22Rv1 (cell line): ENCODE measurements at regions not wholly inside any gene's neighbourhood (a gene's known extent, or its start where the extent isn't known, plus 50 kb on each side); places are given as distances from the start of the nearest gene placed in this dataset.

Source experiments
- ZFX ChIP-seq: fragments of 450-650 bp; IDR thresholded peaks from 2 replicates; pipeline ENCODE4 v1.6.1; 2017; ENCODE audit warnings: antibody characterized with exemption, borderline replicate concordance
- TF ChIP-seq, protein P1 (sequence below): fragments of 450-650 bp; IDR thresholded peaks from 2 replicates; pipeline ENCODE4 v1.5.1; 2017; ENCODE audit warnings: mild to moderate bottlenecking

DNA sequence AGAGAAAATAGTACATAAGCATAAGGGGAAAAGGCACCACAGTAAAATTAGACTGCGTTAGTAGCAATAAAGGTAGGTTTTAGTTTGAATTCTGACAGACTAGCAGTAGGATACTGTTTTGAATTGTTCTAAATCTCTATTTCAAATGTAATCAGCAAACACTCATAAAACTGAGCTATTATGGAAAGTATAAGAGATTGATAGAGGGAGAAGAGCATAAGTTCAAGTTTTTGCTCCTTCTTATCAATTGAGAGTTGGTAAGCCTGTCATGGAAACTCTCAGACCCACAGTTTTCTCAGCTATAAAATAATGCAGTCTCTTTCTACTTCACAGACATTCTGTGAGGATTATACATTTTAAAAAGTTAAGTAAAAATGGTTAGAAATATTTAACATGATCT is 840.2 kb upstream of the CNTN5 start:
- TF ChIP-seq, protein P1, sequence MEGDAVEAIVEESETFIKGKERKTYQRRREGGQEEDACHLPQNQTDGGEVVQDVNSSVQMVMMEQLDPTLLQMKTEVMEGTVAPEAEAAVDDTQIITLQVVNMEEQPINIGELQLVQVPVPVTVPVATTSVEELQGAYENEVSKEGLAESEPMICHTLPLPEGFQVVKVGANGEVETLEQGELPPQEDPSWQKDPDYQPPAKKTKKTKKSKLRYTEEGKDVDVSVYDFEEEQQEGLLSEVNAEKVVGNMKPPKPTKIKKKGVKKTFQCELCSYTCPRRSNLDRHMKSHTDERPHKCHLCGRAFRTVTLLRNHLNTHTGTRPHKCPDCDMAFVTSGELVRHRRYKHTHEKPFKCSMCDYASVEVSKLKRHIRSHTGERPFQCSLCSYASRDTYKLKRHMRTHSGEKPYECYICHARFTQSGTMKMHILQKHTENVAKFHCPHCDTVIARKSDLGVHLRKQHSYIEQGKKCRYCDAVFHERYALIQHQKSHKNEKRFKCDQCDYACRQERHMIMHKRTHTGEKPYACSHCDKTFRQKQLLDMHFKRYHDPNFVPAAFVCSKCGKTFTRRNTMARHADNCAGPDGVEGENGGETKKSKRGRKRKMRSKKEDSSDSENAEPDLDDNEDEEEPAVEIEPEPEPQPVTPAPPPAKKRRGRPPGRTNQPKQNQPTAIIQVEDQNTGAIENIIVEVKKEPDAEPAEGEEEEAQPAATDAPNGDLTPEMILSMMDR: no peak
- TF ChIP-seq ZFX: no peak
